Brain pericyte (primary cell): ENCODE measurements at regions not wholly inside any gene's neighbourhood (a gene's known extent, or its start where the extent isn't known, plus 50 kb on each side); places are given as distances from the start of the nearest gene placed in this dataset.

Experiments used
- DNase-seq: peaks from one replicate; pipeline ENCODE4 v3.0.0-alpha.2; 2012; ENCODE audit warnings: low read depth, low spot score

GRCh38 chr1:170460001-170460400 lies 72.0 kb upstream of the GORAB start:
- DNase-seq: no peak

GRCh38 chr1:170460414-170461155 lies 71.4 kb upstream of the GORAB start:
- no peak for DNase-seq

GRCh38 chr1:170461291-170461747 lies 70.6 kb upstream of the GORAB start:
- DNase-seq: no peak

- DNase-seq: no peak
Measured at GRCh38 chr1:170461762-170462384, 70.1 kb upstream of the GORAB start.

- no peak for DNase-seq
Measured at GRCh38 chr1:170470121-170470520, 61.8 kb upstream of the GORAB start.

- DNase-seq: no peak
Measured at GRCh38 chr1:170471398-170472053, 60.4 kb upstream of the GORAB start.

- no peak for DNase-seq
Measured at GRCh38 chr1:170481000-170481399, 51.0 kb upstream of the GORAB start.
